ENCODE measurements at regions not wholly inside any gene's neighbourhood (a gene's known extent, or its start where the extent isn't known, plus 50 kb on each side); places are given as distances from the start of the nearest gene placed in this dataset.

DNA sequence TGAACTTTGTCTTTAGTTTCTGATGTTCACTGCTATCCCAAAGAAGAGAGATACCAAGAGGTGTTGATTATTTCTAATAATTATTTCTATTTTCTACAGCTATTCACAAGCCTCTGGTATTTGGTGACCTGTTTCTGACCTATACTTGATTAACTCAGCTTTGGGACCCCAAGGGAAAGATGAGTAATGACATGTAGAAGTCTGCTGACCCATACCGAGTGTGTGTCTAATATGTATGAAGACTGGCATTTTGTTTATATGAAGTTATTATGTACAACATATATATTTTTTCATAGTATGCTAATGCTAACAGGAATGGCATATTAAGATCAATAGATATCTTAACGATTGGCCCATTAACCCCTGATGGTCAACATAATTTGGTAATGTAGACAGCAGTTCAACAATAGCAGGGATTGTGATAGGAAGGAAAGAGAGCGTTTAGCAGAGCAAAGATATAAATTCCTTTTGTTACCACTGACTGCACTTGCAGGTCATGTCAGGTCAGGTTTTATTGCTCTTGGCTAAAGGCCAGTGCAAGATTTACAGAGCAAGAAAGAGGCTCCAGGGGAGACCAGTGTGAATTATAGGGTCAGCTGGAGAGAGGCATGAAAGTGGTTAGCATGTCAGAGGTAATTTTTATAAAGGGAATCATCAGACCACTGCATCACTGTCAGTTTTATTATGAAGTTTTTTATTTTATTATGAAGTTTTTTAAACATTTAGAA is 94.7 kb upstream of the DIPK2B start:
- no peak for ATAC-seq
- TF ChIP-seq CTCF (IDR thresholded peaks at IDR 0.05), result no peak
- intact Hi-C loops (cut with DNase I), result no loop called here

DNA sequence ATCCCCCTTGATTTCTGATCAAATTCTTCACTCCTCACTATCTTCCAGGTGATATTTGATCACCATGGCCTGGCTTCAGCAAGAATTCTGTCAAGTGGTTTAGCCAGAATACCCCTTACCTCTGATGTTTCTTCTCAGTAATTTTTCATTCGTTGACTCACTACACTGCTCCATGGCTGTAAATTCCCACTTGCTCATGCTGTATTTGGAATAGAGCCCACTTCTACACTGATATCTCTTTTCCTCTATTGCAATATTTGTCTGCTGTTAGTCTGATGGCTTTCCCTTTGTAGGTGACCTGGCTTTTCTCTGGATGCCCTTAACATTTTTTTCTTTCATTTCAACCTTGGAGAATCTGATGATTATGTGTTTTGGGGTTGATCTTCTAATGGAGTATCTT is 73.9 kb upstream of the DIPK2B start:
- Histone ChIP-seq H3K4me1 (no peaks in the 10 kb centered on the region), H3K27me3 (no peaks in the 10 kb centered on the region), H3K36me3 (no peaks in the 10 kb centered on the region), H3K9me3 (no peaks in the 10 kb centered on the region), H3K27ac (no peak overlapping the region), H3K4me3 (no peak overlapping the region)
- DNase-seq, result no peak
- no peak for ATAC-seq
- no peak for TF ChIP-seq CTCF (IDR thresholded peaks at IDR 0.05)
- intact Hi-C loops (cut with DNase I), result no loop called here

More for the DNA sequence above, 94.7 kb upstream of the DIPK2B start:
- no peaks in the 10 kb centered on the region for H3K4me1 ChIP-seq
- no peaks in the 10 kb centered on the region for H3K27me3 ChIP-seq
- DNase-seq, result no peak
- no peak overlapping the region for H3K27ac ChIP-seq
- no peak overlapping the region for H3K4me3 ChIP-seq
- H3K9me3 ChIP-seq, result no peaks in the 10 kb centered on the region
- no peaks in the 10 kb centered on the region for H3K36me3 ChIP-seq

GRCh38 chrX:45267007-45267406 is 66.3 kb upstream of the DIPK2B start:
- no peaks in the 10 kb centered on the region for H3K36me3 ChIP-seq
- no peak for TF ChIP-seq CTCF (IDR thresholded peaks at IDR 0.05)
- no peak for ATAC-seq

GRCh38 chrX:45266456-45266855 is 65.8 kb upstream of the DIPK2B start:
- no peaks in the 10 kb centered on the region for H3K36me3 ChIP-seq
- intact Hi-C loops (cut with DNase I), result no loop called here
- H3K9me3 ChIP-seq, result no peaks in the 10 kb centered on the region
- no peaks in the 10 kb centered on the region for H3K4me1 ChIP-seq
- no peak for TF ChIP-seq CTCF (IDR thresholded peaks at IDR 0.05)
- ATAC-seq (no peak), DNase-seq (no peak)
- H3K4me3 ChIP-seq, result no peak overlapping the region
- no peaks in the 10 kb centered on the region for H3K27me3 ChIP-seq
- H3K27ac ChIP-seq, result no peak overlapping the region

More at GRCh38 chrX:45267007-45267406, 66.3 kb upstream of the DIPK2B start:
- intact Hi-C loops (cut with DNase I), result no loop called here
- DNase-seq, result no peak
- Histone ChIP-seq H3K4me3 (no peak overlapping the region), H3K9me3 (no peaks in the 10 kb centered on the region), H3K4me1 (no peaks in the 10 kb centered on the region), H3K27me3 (no peaks in the 10 kb centered on the region), H3K27ac (no peak overlapping the region)

DNA sequence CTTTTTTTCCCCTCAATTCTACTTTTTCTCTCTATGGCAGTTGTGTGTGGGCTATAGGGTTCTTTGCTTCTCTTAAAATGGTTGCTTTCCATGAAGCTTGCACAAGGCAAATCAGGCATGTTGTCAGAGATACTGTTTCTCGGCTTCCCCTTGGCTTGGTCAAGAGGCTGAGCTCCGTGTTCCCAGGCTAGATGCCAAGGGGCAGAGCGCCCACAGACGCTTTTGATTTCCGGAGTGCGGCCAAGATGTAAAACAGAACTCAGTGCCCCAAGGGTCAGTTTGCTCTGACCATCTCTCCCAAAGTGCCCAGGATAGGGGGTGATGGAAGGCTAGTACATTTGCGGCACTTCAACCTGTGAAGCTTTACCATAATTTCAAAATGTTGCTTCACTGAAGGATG is 64.2 kb upstream of the DIPK2B start:
- Histone ChIP-seq H3K4me1 (no peaks in the 10 kb centered on the region), H3K9me3 (no peaks in the 10 kb centered on the region), H3K36me3 (no peaks in the 10 kb centered on the region), H3K4me3 (no peak overlapping the region), H3K27ac (no peak overlapping the region), H3K27me3 (no peaks in the 10 kb centered on the region)
- DNase-seq, result no peak
- intact Hi-C loops (cut with DNase I), result no loop called here
- ATAC-seq, result no peak
- no peak for TF ChIP-seq CTCF (IDR thresholded peaks at IDR 0.05)

GRCh38 chrX:45261471-45261870 is 60.8 kb upstream of the DIPK2B start:
- intact Hi-C loops (cut with DNase I), result no loop called here
- Histone ChIP-seq H3K36me3 (no peaks in the 10 kb centered on the region), H3K4me3 (no peak overlapping the region), H3K27ac (no peak overlapping the region), H3K27me3 (no peaks in the 10 kb centered on the region), H3K4me1 (no peaks in the 10 kb centered on the region), H3K9me3 (no peaks in the 10 kb centered on the region)
- no peak for ATAC-seq
- no peak for TF ChIP-seq CTCF (IDR thresholded peaks at IDR 0.05)
- DNase-seq, result no peak

Measured in upper lobe of right lung (tissue), 1 donor.